Upper lobe of right lung (tissue), 1 donor: ENCODE measurements at regions not wholly inside any gene's neighbourhood (a gene's known extent, or its start where the extent isn't known, plus 50 kb on each side); places are given as distances from the start of the nearest gene placed in this dataset.
"Not testable (repeated sequence)": the region's sequence is repeated elsewhere in the genome, so short reads cannot be mapped to it uniquely, and the experiment has no call there.

ENCODE experiments used
- ATAC-seq: fragments of 200-7000 bp; cut with Tn5 transposase; one replicate; pipeline ENCODE4 v1.9.1; 2020; ENCODE audit warnings: mild to moderate bottlenecking, moderate library complexity
- DNase-seq: peaks from one replicate; pipeline ENCODE4 v3.0.0-alpha.2; 2020
- H3K27ac ChIP-seq: fragments of 200-600 bp; one replicate; pipeline ENCODE4 v1.8.0; 2022
- H3K27me3 ChIP-seq: fragments of 200-600 bp; one replicate; pipeline ENCODE4 v1.8.0; 2022; ENCODE audit warnings: mild to moderate bottlenecking
- H3K36me3 ChIP-seq: fragments of 200-600 bp; one replicate; pipeline ENCODE4 v1.8.0; 2022
- H3K4me1 ChIP-seq: fragments of 200-600 bp; one replicate; pipeline ENCODE4 v1.8.0; 2022
- H3K4me3 ChIP-seq: fragments of 200-600 bp; one replicate; pipeline ENCODE4 v1.8.0; 2022; ENCODE audit warnings: mild to moderate bottlenecking
- H3K9me3 ChIP-seq: fragments of 200-600 bp; one replicate; pipeline ENCODE4 v1.8.0; 2022
- CTCF ChIP-seq: fragments of 200-600 bp; IDR thresholded peaks from one replicate; pipeline ENCODE4 v1.8.0; 2022; ENCODE audit warnings: antibody characterized with exemption
- intact Hi-C: fragments of 100-400 bp; cut with DNase I; formaldehyde crosslinking; loops from one replicate; pipeline ENCODE4 v1.11.0; 2022
- donor health status: DM: no; HTN: yes; CAD: no; lungs with severe emphysema.

GRCh38 chr5:21024966-21025365 lies 1037.0 kb upstream of the CDH18 start:
- H3K27ac ChIP-seq = no peak overlapping the region
- no peaks in the 10 kb centered on the region for H3K36me3 ChIP-seq
- H3K4me3 ChIP-seq = no peak overlapping the region
- H3K9me3 ChIP-seq = no peaks in the 10 kb centered on the region
- H3K27me3 ChIP-seq = no peaks in the 10 kb centered on the region
- ATAC-seq = no peak
- no peak for TF ChIP-seq CTCF
- no peaks in the 10 kb centered on the region for H3K4me1 ChIP-seq
- DNase-seq = no peak
- intact Hi-C loops = no loop called here

- intact Hi-C loops = no loop called here
- ATAC-seq = no peak
- DNase-seq = no peak
- no peaks in the 10 kb centered on the region for H3K4me1 ChIP-seq
- no peaks in the 10 kb centered on the region for H3K27me3 ChIP-seq
- no peaks in the 10 kb centered on the region for H3K36me3 ChIP-seq
- H3K27ac ChIP-seq = no peak overlapping the region
- no peak overlapping the region for H3K4me3 ChIP-seq
- no peaks in the 10 kb centered on the region for H3K9me3 ChIP-seq
- TF ChIP-seq CTCF = no peak
These were observed 1025.2 kb upstream of the CDH18 start for GRCh38 chr5:21013237-21013636.

- DNase-seq (no peak), ATAC-seq (no peak)
- H3K27me3 ChIP-seq = no peaks in the 10 kb centered on the region
- no peaks in the 10 kb centered on the region for H3K9me3 ChIP-seq
- H3K4me1 ChIP-seq = no peaks in the 10 kb centered on the region
- no peaks in the 10 kb centered on the region for H3K36me3 ChIP-seq
- no peak for TF ChIP-seq CTCF
- H3K27ac ChIP-seq = no peak overlapping the region
- intact Hi-C loops = no loop called here
- H3K4me3 ChIP-seq = no peak overlapping the region
These were observed 1019.8 kb upstream of the CDH18 start for GRCh38 chr5:21007781-21008180.

GRCh38 chr5:20988933-20989332 lies 1000.9 kb upstream of the CDH18 start:
- intact Hi-C loops, DNase-seq: not testable (repeated sequence)

GRCh38 chr5:20985754-20986153 lies 997.8 kb upstream of the CDH18 start:
- DNase-seq (no peak), ATAC-seq (no peak)
- H3K9me3 ChIP-seq = peaks cover 5% of the 10 kb centered on the region
- intact Hi-C loops = no loop called here
- H3K4me1 ChIP-seq = no peaks in the 10 kb centered on the region
- no peak overlapping the region for H3K27ac ChIP-seq
- no peaks in the 10 kb centered on the region for H3K27me3 ChIP-seq
- no peaks in the 10 kb centered on the region for H3K36me3 ChIP-seq
- no peak for TF ChIP-seq CTCF
- H3K4me3 ChIP-seq = no peak overlapping the region

More at GRCh38 chr5:20988933-20989332, 1000.9 kb upstream of the CDH18 start:
- H3K27ac ChIP-seq, H3K27me3 ChIP-seq, H3K36me3 ChIP-seq, H3K4me3 ChIP-seq, ATAC-seq, H3K4me1 ChIP-seq, H3K9me3 ChIP-seq: not testable (repeated sequence)

GRCh38 chr5:20974426-20974825 lies 986.4 kb upstream of the CDH18 start:
- no peak for ATAC-seq
- DNase-seq = no peak

More at GRCh38 chr5:20974426-20974825, 986.4 kb upstream of the CDH18 start:
- Histone ChIP-seq H3K36me3 (no peaks in the 10 kb centered on the region), H3K27ac (no peak overlapping the region), H3K27me3 (no peaks in the 10 kb centered on the region), H3K4me1 (no peaks in the 10 kb centered on the region), H3K9me3 (no peaks in the 10 kb centered on the region), H3K4me3 (no peak overlapping the region)
- TF ChIP-seq CTCF = no peak
- intact Hi-C loops = no loop called here
